H1 (cell line): ENCODE measurements at regions not wholly inside any gene's neighbourhood (a gene's known extent, or its start where the extent isn't known, plus 50 kb on each side); places are given as distances from the start of the nearest gene placed in this dataset.

ENCODE experiments used
- CTCF ChIA-PET: fragments of 300-600 bp; sonication (Branson Sonifier 250); formaldehyde crosslinking; loops from one replicate; lab custom pipeline; 2021; ENCODE audit not compliant: partially characterized antibody; lab: Charles Lee
- POLR2A ChIA-PET: fragments of 300-600 bp; sonication (Branson Sonifier 250); formaldehyde crosslinking; loops from one replicate; lab custom pipeline; 2021; ENCODE audit warnings: inconsistent platforms; ENCODE audit not compliant: partially characterized antibody; lab: Charles Lee
- DNase-seq, 2 experiments: peaks; one replicate each; pipeline versions ENCODE4 v3.0.0 to v3.0.0-alpha.2; 2010 to 2022; ENCODE audit warnings: low spot score in 2 of 2, low read depth in 1 of 2, mixed read lengths in 1 of 2
- FAIRE-seq: peaks from 2 replicates; lab custom pipeline; 2011; peaks lifted over from hg19 to GRCh38; lab: Jason Lieb, UNC
- H2AFZ ChIP-seq: 2 replicates; pipeline ENCODE4 v1.8.1; 2012; ENCODE audit warnings: low read length, inconsistent platforms
- H2AK5ac ChIP-seq: 2 replicates; pipeline ENCODE4 v1.6.1; 2013; ENCODE audit warnings: low read depth, low read length
- H2BK120ac ChIP-seq: replicated peaks from 2 replicates; pipeline ENCODE3; 2013; ENCODE audit warnings: low read depth, low read length, inconsistent platforms
- H2BK12ac ChIP-seq: 2 replicates; pipeline ENCODE4 v1.6.1; 2013; ENCODE audit warnings: low read depth, low read length
- H2BK15ac ChIP-seq: 2 replicates; pipeline ENCODE4 v1.6.1; 2013; ENCODE audit warnings: low read length
- H2BK20ac ChIP-seq: 2 replicates; pipeline ENCODE4 v1.6.1; 2013; ENCODE audit warnings: low read length
- H2BK5ac ChIP-seq: 2 replicates; pipeline ENCODE4 v1.6.1; 2013; ENCODE audit warnings: low read depth, low read length
- H3K14ac ChIP-seq: 2 replicates; pipeline ENCODE4 v1.6.1; 2013; ENCODE audit warnings: inconsistent platforms; ENCODE audit not compliant: insufficient read length
- H3K18ac ChIP-seq: 2 replicates; pipeline ENCODE4 v1.6.1; 2013; ENCODE audit warnings: low read length; ENCODE audit errors: extremely low read depth
- H3K23ac ChIP-seq: 2 replicates; pipeline ENCODE4 v1.6.1; 2013; ENCODE audit warnings: inconsistent platforms; ENCODE audit not compliant: insufficient read length
- H3K23me2 ChIP-seq: 2 replicates; pipeline ENCODE4 v1.6.1; 2013; ENCODE audit warnings: low read depth, low read length
- H3K27ac ChIP-seq: 2 replicates; pipeline ENCODE4 v1.6.1; 2011; ENCODE audit warnings: low read depth, low read length, inconsistent platforms
- H3K27me3 ChIP-seq, 4 experiments: replicated peaks in 1 of 4; 1 replicate in 1 of 4; 2 replicates in 3 of 4; pipeline versions ENCODE4 v1.6.1 to v1.8.1; 2011 to 2013; ENCODE audit warnings: low read length in 3 of 4, mild to moderate bottlenecking in 3 of 4, inconsistent platforms in 2 of 4, mixed read lengths in 2 of 4, moderate library complexity in 1 of 4; ENCODE audit not compliant: control insufficient read depth in 3 of 4, insufficient read depth in 3 of 4; ENCODE audit errors: extremely low read depth in 1 of 4
- H3K36me3 ChIP-seq, 4 experiments: 2 replicates each; pipeline versions ENCODE4 v1.6.1 to v1.8.1; 2011 to 2013; ENCODE audit warnings: mild to moderate bottlenecking in 4 of 4, low read length in 3 of 4, moderate library complexity in 2 of 4, control low read depth in 1 of 4, inconsistent platforms in 1 of 4; ENCODE audit not compliant: insufficient read depth in 4 of 4, control insufficient read depth in 2 of 4
- H3K4ac ChIP-seq: replicated peaks from 2 replicates; pipeline ENCODE3; 2013; ENCODE audit warnings: low read length, low read depth, mixed read lengths, inconsistent platforms; ENCODE audit not compliant: insufficient read length
- H3K4me1 ChIP-seq, 4 experiments: replicated peaks in 1 of 4; 1 replicate in 1 of 4; 2 replicates in 3 of 4; pipeline versions ENCODE4 v1.6.1 to v1.8.1; 2011 to 2013; ENCODE audit warnings: low read length in 3 of 4, inconsistent platforms in 2 of 4, mixed read lengths in 1 of 4; ENCODE audit not compliant: insufficient read depth in 4 of 4, control insufficient read depth in 3 of 4
- H3K4me2 ChIP-seq, 2 experiments: 2 replicates each; pipeline versions ENCODE4 v1.6.1 to v1.8.1; 2011 to 2013; ENCODE audit warnings: low read depth in 2 of 2, low read length in 2 of 2, control low read depth in 1 of 2, inconsistent platforms in 1 of 2, mild to moderate bottlenecking in 1 of 2; ENCODE audit not compliant: insufficient read depth in 1 of 2
- H3K4me3 ChIP-seq, 4 experiments: fragments of 200-600, 300-600 bp in 1 of 4; sonication (generic), shearing (Covaris generic), sonication (Bioruptor Twin) in 1 of 4; 2 replicates each; pipeline versions ENCODE4 v1.5.1 to v1.8.1; 2011 to 2016; ENCODE audit warnings: low read length in 4 of 4, low read depth in 3 of 4, control low read depth in 2 of 4, inconsistent platforms in 2 of 4, mild to moderate bottlenecking in 2 of 4, mixed read lengths in 1 of 4, moderate library complexity in 1 of 4; ENCODE audit not compliant: insufficient read depth in 2 of 4; ENCODE audit errors: extremely low read depth in 1 of 4
- H3K56ac ChIP-seq: replicated peaks from 2 replicates; pipeline ENCODE3; 2013; ENCODE audit warnings: low read depth, mild to moderate bottlenecking, mixed read lengths, low read length, inconsistent platforms; ENCODE audit not compliant: insufficient read length
- H3K79me1 ChIP-seq: 2 replicates; pipeline ENCODE4 v1.6.1; 2013; ENCODE audit warnings: low read depth, low read length, control low read depth
- H3K79me2 ChIP-seq, 2 experiments: 2 replicates each; pipeline versions ENCODE4 v1.6.1 to v1.8.1; 2012 to 2013; ENCODE audit warnings: low read length in 2 of 2, mild to moderate bottlenecking in 2 of 2, inconsistent platforms in 1 of 2; ENCODE audit not compliant: insufficient read depth in 2 of 2, control insufficient read depth in 1 of 2
- H3K9ac ChIP-seq, 4 experiments: replicated peaks in 1 of 4; 1 replicate in 1 of 4; 2 replicates in 3 of 4; pipeline versions ENCODE4 v1.6.1 to v1.8.1; 2011 to 2013; ENCODE audit warnings: low read depth in 3 of 4, low read length in 3 of 4, control low read depth in 2 of 4, mild to moderate bottlenecking in 2 of 4, moderate library complexity in 2 of 4, inconsistent platforms in 1 of 4; ENCODE audit errors: extremely low read depth in 1 of 4
- H3K9me3 ChIP-seq, 2 experiments: 2 replicates each; pipeline versions ENCODE4 v1.6.1 to v1.8.1; 2012 to 2013; ENCODE audit warnings: mild to moderate bottlenecking in 2 of 2, moderate library complexity in 2 of 2, control low read depth in 1 of 2, inconsistent platforms in 1 of 2, low read depth in 1 of 2, low read length in 1 of 2, mixed read lengths in 1 of 2; ENCODE audit not compliant: insufficient read depth in 2 of 2
- H4K20me1 ChIP-seq, 2 experiments: replicated peaks in 1 of 2; 2 replicates each; pipeline versions ENCODE3 to v1.8.1; 2011 to 2013; ENCODE audit warnings: inconsistent platforms in 2 of 2, low read length in 2 of 2, mild to moderate bottlenecking in 1 of 2; ENCODE audit not compliant: insufficient read depth in 2 of 2, control insufficient read depth in 1 of 2
- H4K5ac ChIP-seq: 2 replicates; pipeline ENCODE4 v1.6.1; 2013; ENCODE audit warnings: low read length, low read depth, mixed read lengths, inconsistent platforms; ENCODE audit not compliant: insufficient read length
- H4K8ac ChIP-seq: 2 replicates; pipeline ENCODE4 v1.8.0; 2013; ENCODE audit warnings: mild to moderate bottlenecking, moderate library complexity, low read length, inconsistent platforms; ENCODE audit not compliant: insufficient read depth; ENCODE audit errors: extremely low read depth
- H4K91ac ChIP-seq: replicated peaks from 2 replicates; pipeline ENCODE3; 2013; ENCODE audit warnings: low read length, mixed read lengths, inconsistent platforms; ENCODE audit not compliant: insufficient read length
- ASH2L ChIP-seq: fragments of 200-600, 300-600 bp; sonication (generic); IDR thresholded peaks from one replicate; pipeline ENCODE4 v1.7.1; 2017; ENCODE audit warnings: low read length
- EZH2 ChIP-seq: fragments of 200-600 bp; sonication (generic); IDR thresholded peaks from 2 replicates; pipeline ENCODE4 v1.7.1; 2012; ENCODE audit warnings: low read depth, mild to moderate bottlenecking, moderate library complexity, low read length, inconsistent platforms; ENCODE audit not compliant: severe bottlenecking
- PHF8 ChIP-seq: fragments of 200-600 bp; sonication (generic); conservative IDR thresholded peaks from 2 replicates; pipeline ENCODE4 v1.7.1; 2012; ENCODE audit warnings: low read depth, mild to moderate bottlenecking, inconsistent platforms, low read length, moderate library complexity
- SAP30 ChIP-seq: fragments of 300-600 bp; sonication (generic); IDR thresholded peaks from 2 replicates; pipeline ENCODE4 v1.7.1; 2012; ENCODE audit warnings: low read length, moderate library complexity, mild to moderate bottlenecking, inconsistent platforms; ENCODE audit not compliant: insufficient read depth, insufficient replicate concordance
- TBP ChIP-seq: IDR thresholded peaks from 2 replicates; pipeline ENCODE4 v1.6.1; 2011; ENCODE audit warnings: low read depth, low read length, improper control_type of control experiment
- WGBS, 2 experiments: shearing (Covaris generic) in 1 of 2; methylation state at CpG; one replicate each; pipeline versions ENCODE4 v1.1.6 to v1.1.7; 2013 to 2015; ENCODE audit warnings: low lambda C conversion rate in 2 of 2, mixed read lengths in 2 of 2, inconsistent platforms in 1 of 2, low coverage in 1 of 2, missing lambda C conversion rate in 1 of 2; ENCODE audit not compliant: insufficient replicate concordance in 2 of 2, insufficient coverage in 1 of 2, insufficient read length in 1 of 2; ENCODE audit errors: extremely low coverage in 1 of 2, missing lambda C conversion rate in 1 of 2; 5-methylcytosine and 5-hydroxymethylcytosine counted together

DNA sequence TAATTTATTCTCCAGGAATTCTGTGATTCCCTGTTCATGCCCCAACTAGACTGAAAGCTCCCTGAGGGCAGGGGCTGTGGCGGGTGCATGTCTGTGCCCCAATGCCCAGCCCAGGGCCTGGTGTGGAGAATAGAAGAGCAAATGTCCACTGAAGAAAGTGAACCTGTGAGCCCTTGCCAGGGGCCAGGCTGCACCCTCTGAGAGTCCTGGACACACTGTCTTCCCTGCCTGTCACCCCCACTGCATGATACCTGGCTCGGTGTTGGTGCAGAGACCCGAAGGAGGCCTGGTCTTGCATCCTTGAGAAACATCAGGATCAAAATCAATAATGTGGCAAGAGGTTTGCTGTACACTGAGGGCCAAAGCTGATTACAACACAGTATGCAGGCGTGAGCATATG lies 69.8 kb upstream of the RUNX3 start:
- H3K56ac ChIP-seq = no peak overlapping the region
- H3K18ac ChIP-seq = no peak overlapping the region
- no peak overlapping the region for H2BK12ac ChIP-seq
- H3K4me2 ChIP-seq = no peak overlapping the region
- H2BK20ac ChIP-seq = no peak overlapping the region
- H4K8ac ChIP-seq = no peak overlapping the region
- CTCF ChIA-PET = interaction anchor here (1.0 to 1.9 kb wide), 5 partner anchors 14 to 47 kb away, joined by 3 to 7 read pairs (median 4); no protein-coding TSS in a partner anchor
- no peaks in the 10 kb centered on the region for H3K36me3 ChIP-seq
- no peak overlapping the region for H3K4me3 ChIP-seq
- no peak for TF ChIP-seq EZH2
- no peak for TF ChIP-seq TBP
- TF ChIP-seq ASH2L = no peak
- no peak for TF ChIP-seq PHF8
- TF ChIP-seq SAP30 = no peak
- no peak overlapping the region for H2BK120ac ChIP-seq
- 88% methylated on average over 4 of the region's 4 CpGs; no CpG with 5 or more reads in 1 of the 2 experiments for WGBS, 2 experiments
- H3K4ac ChIP-seq = no peak overlapping the region
- no peaks in the 10 kb centered on the region for H3K79me1 ChIP-seq
- FAIRE-seq (no peak), DNase-seq (no peak)
- no peak overlapping the region for H3K14ac ChIP-seq
- POLR2A ChIA-PET = no interaction called here
- no peaks in the 10 kb centered on the region for H3K27me3 ChIP-seq
- no peaks in the 10 kb centered on the region for H3K79me2 ChIP-seq
- H3K9ac ChIP-seq = no peak overlapping the region
- no peaks in the 10 kb centered on the region for H3K9me3 ChIP-seq
- H3K4me1 ChIP-seq = no peaks in the 10 kb centered on the region
- H4K91ac ChIP-seq = no peak overlapping the region
- no peak overlapping the region for H2AFZ ChIP-seq
- no peak overlapping the region for H3K23ac ChIP-seq
- peaks cover 2% of the 10 kb centered on the region; the same call in 1 of the 2 replicates for H3K23me2 ChIP-seq
- no peaks in the 10 kb centered on the region for H4K20me1 ChIP-seq
- H3K27ac ChIP-seq = no peak overlapping the region
- H2AK5ac ChIP-seq = no peak overlapping the region
- no peak overlapping the region for H2BK5ac ChIP-seq
- no peak overlapping the region for H4K5ac ChIP-seq
- no peak overlapping the region for H2BK15ac ChIP-seq
